Erythroblast (primary cell): ENCODE measurements at regions not wholly inside any gene's neighbourhood (a gene's known extent, or its start where the extent isn't known, plus 50 kb on each side); places are given as distances from the start of the nearest gene placed in this dataset.

ENCODE experiments used
- GATA1 ChIP-seq: IDR thresholded peaks from 2 replicates; pipeline ENCODE4 v1.6.1; 2011; ENCODE audit warnings: low read depth, mild to moderate bottlenecking, control low read depth, low read length, moderate library complexity
- POLR2A ChIP-seq: IDR thresholded peaks from 2 replicates; pipeline ENCODE4 v1.6.1; 2011; ENCODE audit warnings: mild to moderate bottlenecking, low read length

GRCh38 chr12:116483959-116484750 lies 75.0 kb upstream of the MAP1LC3B2 start:
- no peak for TF ChIP-seq POLR2A
- no peak for TF ChIP-seq GATA1
